ENCODE measurements at regions not wholly inside any gene's neighbourhood (a gene's known extent, or its start where the extent isn't known, plus 50 kb on each side); places are given as distances from the start of the nearest gene placed in this dataset.
"Not testable (repeated sequence)": the region's sequence is repeated elsewhere in the genome, so short reads cannot be mapped to it uniquely, and the experiment has no call there.

DNA sequence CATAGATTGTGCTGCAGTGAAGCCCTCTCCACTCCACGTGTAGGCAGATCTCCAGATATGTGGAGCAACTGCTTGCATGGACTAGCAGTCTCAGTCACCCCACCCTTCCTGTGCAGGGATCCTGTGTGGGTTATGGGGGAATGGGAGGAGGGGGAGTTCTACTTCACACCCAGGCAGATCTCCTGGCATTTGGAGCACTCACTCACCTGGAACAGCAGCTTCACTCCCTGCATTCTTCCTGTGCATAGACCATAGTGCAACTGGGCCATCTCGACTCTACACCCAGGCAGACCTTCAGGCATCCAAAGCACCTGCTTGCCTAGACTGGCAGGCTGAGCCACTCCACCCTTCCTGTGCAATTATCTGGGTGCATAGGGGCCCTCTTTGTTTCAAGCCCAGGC is 96.0 kb upstream of the PCED1B start:
- DNase-seq (ENCODE audit: low spot score in 2 of 2) (no peak), ATAC-seq (replicated peaks; ENCODE audit: extremely low read depth, poor library complexity, severe bottlenecking) (no peak)
- Mint-ChIP-seq H3K4me3 (no peak overlapping the region), H3K9me3 (peaks cover 5% of the 10 kb centered on the region), H3K4me1 (peaks cover 5% of the 10 kb centered on the region), H3K27ac (ENCODE audit: low read depth) (no peak overlapping the region), H3K27me3 (peaks cover 75% of the 10 kb centered on the region), H3K36me3 (ENCODE audit: insufficient read depth) (no peaks in the 10 kb centered on the region)

DNA sequence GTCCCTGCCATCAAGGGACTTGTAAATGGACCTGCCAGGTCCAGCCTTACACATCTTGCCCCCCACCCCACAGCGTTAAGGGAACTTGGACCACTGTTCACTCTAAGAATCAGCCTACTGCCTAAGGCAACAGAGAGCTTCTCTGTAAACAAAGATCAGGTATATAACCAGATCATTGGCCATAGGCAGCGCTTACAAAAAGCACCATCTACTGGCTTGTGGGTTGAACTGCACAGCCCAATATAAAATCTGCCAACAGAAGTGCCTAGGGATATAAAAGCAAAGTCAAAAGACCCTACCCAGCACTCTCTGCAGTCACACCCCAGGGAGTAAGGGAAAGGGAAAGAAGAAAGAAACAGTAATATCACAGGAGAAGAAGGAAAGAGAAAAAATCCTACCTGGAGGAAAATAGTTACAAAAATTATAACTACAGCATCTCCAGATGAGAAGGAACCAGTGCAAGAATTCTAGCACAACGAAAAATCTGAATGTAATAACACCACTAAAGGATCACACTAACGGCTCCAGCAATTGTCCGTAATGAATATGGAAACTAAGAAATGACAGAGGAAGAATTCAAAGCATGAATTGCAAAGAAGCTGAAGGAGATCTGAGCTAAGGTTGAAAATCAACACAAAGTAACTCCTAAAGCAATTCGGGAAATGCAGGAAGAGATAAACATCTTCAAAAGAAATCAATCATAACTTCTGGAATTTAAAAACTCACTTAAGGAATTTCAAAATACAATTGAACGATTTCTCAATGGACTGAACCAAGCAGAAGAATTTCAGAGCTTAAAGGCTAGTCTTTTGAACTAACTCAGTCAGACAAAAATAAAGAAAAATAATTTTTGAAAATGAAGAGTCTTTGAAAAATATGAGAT is 95.2 kb upstream of the PCED1B start:
- Mint-ChIP-seq H3K4me3 (no peak overlapping the region), H3K27me3 (peaks cover 78% of the 10 kb centered on the region), H3K4me1 (peaks cover 5% of the 10 kb centered on the region), H3K36me3 (ENCODE audit: insufficient read depth) (no peaks in the 10 kb centered on the region), H3K9me3 (peaks cover 5% of the 10 kb centered on the region), H3K27ac (ENCODE audit: low read depth) (no peak overlapping the region)
- ATAC-seq (replicated peaks; ENCODE audit: extremely low read depth, poor library complexity, severe bottlenecking), result peak; percentile 36
- DNase-seq (ENCODE audit: low spot score in 2 of 2), result peak in 1 of 2 donors; percentile 12

DNA sequence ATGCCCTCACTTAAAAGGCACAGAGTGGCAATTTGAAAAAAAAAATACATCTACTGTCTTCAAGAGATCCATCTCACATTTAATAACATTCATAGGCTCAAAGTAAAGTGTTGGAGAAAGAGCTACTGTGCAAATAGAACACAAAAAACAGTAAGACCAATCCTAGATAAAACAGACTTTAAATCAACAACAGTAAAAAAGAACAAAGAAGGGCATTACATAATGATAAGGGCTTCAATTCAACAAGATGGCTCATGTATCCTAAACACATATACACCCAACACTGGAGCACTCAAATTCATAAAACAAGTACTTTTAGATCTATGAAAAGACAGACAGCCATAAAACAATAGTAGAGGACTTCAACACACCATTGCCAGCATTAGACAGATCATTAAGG is 93.6 kb upstream of the PCED1B start:
- Mint-ChIP-seq H3K27me3 (peaks cover 94% of the 10 kb centered on the region), H3K9me3 (peaks cover 5% of the 10 kb centered on the region), H3K36me3 (ENCODE audit: insufficient read depth) (no peaks in the 10 kb centered on the region), H3K4me1 (peaks cover 5% of the 10 kb centered on the region), H3K4me3 (no peak overlapping the region), H3K27ac (ENCODE audit: low read depth) (no peak overlapping the region)
- ATAC-seq (replicated peaks; ENCODE audit: extremely low read depth, poor library complexity, severe bottlenecking) (no peak), DNase-seq (ENCODE audit: low spot score in 2 of 2) (no peak)

DNA sequence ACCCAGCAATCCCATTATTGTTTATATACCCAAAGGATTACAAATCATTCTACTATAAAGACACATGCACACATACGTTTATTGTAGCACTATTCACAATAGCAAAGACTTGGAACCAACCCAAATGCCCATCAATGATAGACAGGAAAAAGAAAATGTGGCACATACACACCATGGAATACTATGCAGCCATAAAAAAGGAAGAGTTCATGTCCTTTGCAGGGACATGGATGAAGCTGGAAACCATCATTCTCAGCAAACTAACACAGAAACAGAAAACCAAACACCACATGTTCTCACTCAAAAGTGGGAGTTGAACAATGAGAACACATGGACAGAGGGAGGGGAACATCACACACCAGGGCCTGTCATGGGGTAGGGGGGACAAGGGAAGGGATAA is 91.3 kb upstream of the PCED1B start:
- H3K36me3 Mint-ChIP-seq (ENCODE audit: insufficient read depth); H3K9me3 Mint-ChIP-seq; H3K4me1 Mint-ChIP-seq; H3K4me3 Mint-ChIP-seq; ATAC-seq (replicated peaks; ENCODE audit: extremely low read depth, poor library complexity, severe bottlenecking); DNase-seq (ENCODE audit: low spot score in 2 of 2); H3K27ac Mint-ChIP-seq (ENCODE audit: low read depth): not testable (repeated sequence)
- H3K27me3 Mint-ChIP-seq, result peaks cover 88% of the 10 kb centered on the region

DNA sequence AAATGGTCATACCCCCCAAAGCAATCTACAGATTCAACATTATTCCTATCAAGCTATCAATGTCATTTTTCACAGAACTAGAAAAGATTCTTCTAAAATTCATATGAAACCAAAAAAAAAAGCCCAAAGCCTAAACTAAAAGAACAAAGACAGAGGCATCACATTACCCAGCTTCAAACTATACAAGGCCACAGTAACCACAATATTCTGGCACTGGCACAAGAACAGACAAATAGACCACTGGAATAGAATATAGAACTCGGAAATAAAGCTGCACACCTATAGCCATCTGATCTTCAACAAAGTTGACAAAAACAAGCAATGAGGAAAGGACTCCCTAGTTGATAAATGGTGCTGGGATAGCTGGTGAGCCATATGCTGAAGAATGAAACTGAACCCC is 89.2 kb upstream of the PCED1B start:
- H3K27me3 Mint-ChIP-seq, result peaks cover 92% of the 10 kb centered on the region
- H3K36me3 Mint-ChIP-seq (ENCODE audit: insufficient read depth), result no peaks in the 10 kb centered on the region
- DNase-seq (ENCODE audit: low spot score in 2 of 2), result no peak
- ATAC-seq (replicated peaks; ENCODE audit: extremely low read depth, poor library complexity, severe bottlenecking), result no peak
- H3K4me1 Mint-ChIP-seq, result no peaks in the 10 kb centered on the region
- no peak overlapping the region for H3K27ac Mint-ChIP-seq (ENCODE audit: low read depth)
- H3K9me3 Mint-ChIP-seq, result peaks cover 5% of the 10 kb centered on the region
- no peak overlapping the region for H3K4me3 Mint-ChIP-seq

DNA sequence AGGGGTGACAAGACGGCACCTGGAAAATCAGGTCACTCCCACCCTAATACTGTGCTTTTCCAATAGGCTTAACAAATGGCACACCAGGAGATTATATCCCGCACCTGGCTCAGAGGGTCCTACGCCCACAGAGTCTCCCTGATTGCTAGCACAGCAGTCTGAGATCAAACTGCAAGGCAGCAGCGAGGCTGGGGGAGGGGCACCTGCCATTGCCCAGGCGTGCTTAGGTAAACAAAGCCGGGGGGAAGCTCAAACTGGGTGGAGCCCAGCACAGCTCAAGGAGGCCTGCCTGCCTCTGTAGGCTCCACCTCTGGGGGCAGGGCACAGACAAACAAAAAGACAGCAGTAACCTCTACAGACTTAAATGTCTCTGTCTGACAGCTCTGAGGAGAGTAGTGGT is 87.4 kb upstream of the PCED1B start:
- not testable (repeated sequence) for H3K9me3 Mint-ChIP-seq; H3K4me1 Mint-ChIP-seq; H3K27ac Mint-ChIP-seq (ENCODE audit: low read depth); DNase-seq (ENCODE audit: low spot score in 2 of 2); H3K4me3 Mint-ChIP-seq; ATAC-seq (replicated peaks; ENCODE audit: extremely low read depth, poor library complexity, severe bottlenecking); H3K36me3 Mint-ChIP-seq (ENCODE audit: insufficient read depth)
- H3K27me3 Mint-ChIP-seq, result peaks cover 74% of the 10 kb centered on the region

DNA sequence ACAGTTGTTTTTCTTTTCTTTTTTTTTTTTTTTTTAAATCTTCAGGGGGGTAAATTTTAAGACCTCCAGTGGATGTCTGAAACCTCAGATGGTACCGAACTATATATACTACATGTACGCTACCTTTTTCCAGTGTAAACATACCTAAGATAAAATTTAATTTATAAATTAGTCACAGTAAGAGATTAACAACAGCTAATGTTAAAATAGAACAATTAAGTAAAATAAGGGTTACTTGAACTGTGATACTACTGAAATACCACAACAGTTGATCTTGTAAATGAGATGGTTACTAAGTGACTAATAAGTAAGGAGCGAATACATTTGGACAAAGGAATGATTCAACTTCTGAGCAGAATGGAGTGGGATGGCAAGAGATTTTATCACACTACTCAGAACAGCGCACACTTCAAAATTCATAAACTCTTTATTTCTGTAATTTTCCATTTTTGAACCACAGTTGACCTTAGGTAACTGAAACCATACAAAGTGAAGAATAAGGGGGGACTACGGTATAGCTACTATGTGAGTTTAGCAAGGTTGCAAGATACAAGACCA is 80.5 kb upstream of the PCED1B start:
- no peak for DNase-seq (ENCODE audit: low spot score in 2 of 2)
- no peak overlapping the region for H3K27ac Mint-ChIP-seq (ENCODE audit: low read depth)
- H3K27me3 Mint-ChIP-seq, result peaks cover 42% of the 10 kb centered on the region

DNA sequence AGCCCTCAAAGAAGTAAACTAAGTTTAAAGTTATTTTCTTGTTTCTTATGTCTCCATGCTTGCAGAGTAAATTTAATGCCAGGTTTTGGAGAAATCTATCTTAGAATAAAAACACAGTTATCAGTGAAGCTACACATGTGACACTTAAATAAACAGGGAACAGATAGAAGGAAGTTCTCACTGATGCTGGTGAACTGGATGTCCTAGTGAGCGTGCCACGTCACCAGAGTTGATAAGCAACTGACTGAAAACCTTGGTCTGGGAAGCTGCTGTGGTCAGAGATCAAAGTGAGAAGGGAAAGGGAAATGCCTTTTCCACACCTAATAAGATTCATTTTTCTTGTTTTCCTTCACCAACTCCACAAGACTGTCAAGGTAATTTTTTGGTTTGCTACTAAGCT is 74.8 kb upstream of the PCED1B start:
- no peak overlapping the region for H3K4me3 Mint-ChIP-seq
- no peaks in the 10 kb centered on the region for H3K4me1 Mint-ChIP-seq
- no peak overlapping the region for H3K27ac Mint-ChIP-seq (ENCODE audit: low read depth)
- H3K36me3 Mint-ChIP-seq (ENCODE audit: insufficient read depth), result no peaks in the 10 kb centered on the region
- DNase-seq (ENCODE audit: low spot score in 2 of 2) (no peak), ATAC-seq (replicated peaks; ENCODE audit: extremely low read depth, poor library complexity, severe bottlenecking) (no peak)
- no peaks in the 10 kb centered on the region for H3K9me3 Mint-ChIP-seq
- H3K27me3 Mint-ChIP-seq, result peaks cover 67% of the 10 kb centered on the region

More for the DNA sequence above, 80.5 kb upstream of the PCED1B start:
- Mint-ChIP-seq H3K9me3 (no peaks in the 10 kb centered on the region), H3K4me1 (no peaks in the 10 kb centered on the region), H3K4me3 (no peak overlapping the region), H3K36me3 (ENCODE audit: insufficient read depth) (no peaks in the 10 kb centered on the region)
- ATAC-seq (replicated peaks; ENCODE audit: extremely low read depth, poor library complexity, severe bottlenecking), result no peak

DNA sequence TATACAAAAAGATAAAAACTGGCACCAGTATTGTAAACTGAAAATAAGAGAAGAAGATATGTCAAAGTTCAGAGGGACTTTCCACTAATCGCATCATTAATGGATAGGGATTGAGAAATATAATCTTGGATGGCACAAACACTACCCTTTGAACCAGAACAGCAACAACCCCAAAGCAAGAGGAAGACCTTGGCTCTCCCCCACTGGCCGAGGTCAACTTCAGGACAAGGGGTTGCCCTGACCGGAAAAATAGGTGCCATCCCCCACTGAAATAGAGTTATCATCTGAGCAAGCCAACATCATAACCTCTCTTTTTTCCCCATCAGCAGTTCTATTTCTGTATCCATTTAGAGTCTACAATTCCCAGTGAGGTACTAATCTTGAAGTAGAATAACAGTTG is 72.4 kb upstream of the PCED1B start:
- ATAC-seq (replicated peaks; ENCODE audit: extremely low read depth, poor library complexity, severe bottlenecking) (no peak), DNase-seq (ENCODE audit: low spot score in 2 of 2) (no peak)
- H3K27ac Mint-ChIP-seq (ENCODE audit: low read depth), result no peak overlapping the region
- H3K36me3 Mint-ChIP-seq (ENCODE audit: insufficient read depth), result no peaks in the 10 kb centered on the region
- peaks cover 59% of the 10 kb centered on the region for H3K27me3 Mint-ChIP-seq
- H3K9me3 Mint-ChIP-seq, result no peaks in the 10 kb centered on the region
- H3K4me1 Mint-ChIP-seq, result no peaks in the 10 kb centered on the region
- no peak overlapping the region for H3K4me3 Mint-ChIP-seq

DNA sequence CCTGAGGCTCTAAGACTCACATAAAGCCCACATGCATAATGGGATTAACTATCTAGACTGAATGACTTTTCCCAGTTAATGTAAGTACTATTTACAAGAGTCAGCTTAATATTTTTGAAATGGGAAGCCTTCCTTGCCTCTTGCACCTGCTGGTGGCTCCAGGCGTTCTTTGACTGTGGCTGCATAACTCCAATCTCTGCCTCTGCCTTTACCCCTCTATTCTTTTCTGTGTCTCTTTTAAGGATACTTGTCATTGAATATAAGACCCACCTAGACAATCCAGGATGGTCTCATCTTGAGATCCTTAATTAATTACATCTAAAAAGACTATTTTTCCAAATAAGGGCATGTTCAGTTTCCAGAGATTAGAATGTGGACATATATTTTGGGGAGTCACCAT is 66.9 kb upstream of the PCED1B start:
- no peaks in the 10 kb centered on the region for H3K9me3 Mint-ChIP-seq
- H3K27me3 Mint-ChIP-seq, result peaks cover 58% of the 10 kb centered on the region
- no peak for DNase-seq (ENCODE audit: low spot score in 2 of 2)
- no peak overlapping the region for H3K4me3 Mint-ChIP-seq
- H3K36me3 Mint-ChIP-seq (ENCODE audit: insufficient read depth), result no peaks in the 10 kb centered on the region
- no peak for ATAC-seq (replicated peaks; ENCODE audit: extremely low read depth, poor library complexity, severe bottlenecking)
- H3K27ac Mint-ChIP-seq (ENCODE audit: low read depth), result no peak overlapping the region
- H3K4me1 Mint-ChIP-seq, result no peaks in the 10 kb centered on the region

DNA sequence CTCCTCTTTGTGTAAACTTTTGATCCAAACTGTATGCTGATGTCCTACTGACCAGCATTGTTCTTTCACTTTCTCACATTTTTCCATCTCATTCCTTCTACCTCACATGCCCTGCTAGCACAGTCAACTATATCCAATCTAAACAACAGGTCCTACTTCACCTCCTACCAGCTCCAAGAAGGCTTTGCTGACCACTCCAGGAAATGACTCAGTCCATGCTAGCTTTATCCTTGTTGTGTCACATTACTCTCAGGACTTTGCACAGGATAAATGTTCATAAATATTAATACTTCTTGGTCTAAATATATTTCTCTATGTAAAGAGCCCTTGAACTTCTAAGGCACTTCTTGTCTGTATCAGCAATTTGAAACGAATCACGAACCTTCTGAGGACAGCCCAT is 64.9 kb upstream of the PCED1B start:
- H3K4me1 Mint-ChIP-seq, result no peaks in the 10 kb centered on the region
- DNase-seq (ENCODE audit: low spot score in 2 of 2), result no peak
- peaks cover 62% of the 10 kb centered on the region for H3K27me3 Mint-ChIP-seq
- H3K4me3 Mint-ChIP-seq, result no peak overlapping the region
- no peaks in the 10 kb centered on the region for H3K9me3 Mint-ChIP-seq
- H3K36me3 Mint-ChIP-seq (ENCODE audit: insufficient read depth), result no peaks in the 10 kb centered on the region
- ATAC-seq (replicated peaks; ENCODE audit: extremely low read depth, poor library complexity, severe bottlenecking), result no peak
- no peak overlapping the region for H3K27ac Mint-ChIP-seq (ENCODE audit: low read depth)

DNA sequence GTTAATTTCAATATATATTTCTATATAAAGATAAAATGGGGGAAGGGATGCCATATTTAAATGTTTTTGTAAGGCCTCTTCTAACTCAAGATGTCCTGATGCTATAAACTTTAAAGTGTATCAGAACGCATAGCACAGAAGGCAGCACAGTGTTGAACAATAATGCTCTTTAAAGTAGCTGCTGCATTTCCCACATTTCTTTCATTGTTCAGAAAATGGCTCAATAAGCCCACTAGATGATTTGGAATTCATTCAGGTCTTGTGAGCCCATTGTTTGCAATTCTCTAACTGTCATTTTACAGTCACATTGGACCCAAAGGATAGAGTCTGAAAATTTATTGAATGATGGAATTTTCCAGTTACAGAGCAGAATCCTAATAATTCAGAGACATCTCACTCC is 64.0 kb upstream of the PCED1B start:
- Mint-ChIP-seq H3K27ac (ENCODE audit: low read depth) (no peak overlapping the region), H3K4me3 (no peak overlapping the region), H3K4me1 (no peaks in the 10 kb centered on the region), H3K9me3 (no peaks in the 10 kb centered on the region), H3K27me3 (peaks cover 62% of the 10 kb centered on the region), H3K36me3 (ENCODE audit: insufficient read depth) (no peaks in the 10 kb centered on the region)
- ATAC-seq (replicated peaks; ENCODE audit: extremely low read depth, poor library complexity, severe bottlenecking) (no peak), DNase-seq (ENCODE audit: low spot score in 2 of 2) (no peak)

DNA sequence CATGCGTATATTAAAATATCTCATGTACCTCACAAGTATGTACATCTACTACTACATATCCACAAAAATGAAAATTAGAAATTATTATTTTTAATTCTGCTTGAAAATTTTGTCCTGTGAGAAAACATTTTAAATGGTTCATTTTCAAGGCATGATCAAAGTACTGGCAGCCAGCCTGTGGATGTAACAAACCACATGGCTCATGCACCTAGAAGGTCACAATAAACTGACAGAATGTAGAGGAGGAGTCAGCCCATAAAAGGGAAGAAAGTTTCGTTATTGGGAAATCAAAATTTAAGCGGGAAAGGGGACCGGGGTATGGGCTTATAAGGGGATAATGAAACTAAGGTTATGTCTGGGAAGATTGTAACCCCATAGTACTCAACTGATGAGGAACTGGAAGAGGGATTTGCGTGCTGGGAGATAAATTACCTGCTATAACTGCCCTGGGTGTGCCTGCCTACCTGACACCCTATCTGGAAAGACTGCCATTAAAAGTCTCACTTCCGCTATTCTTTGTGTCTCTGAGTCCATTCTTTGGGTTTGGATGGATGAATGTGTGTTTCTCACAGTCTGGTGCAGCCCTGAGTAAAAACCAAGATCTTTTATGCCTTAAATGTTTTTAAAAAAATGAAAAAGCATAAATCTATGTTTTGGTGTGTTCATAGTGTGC is 62.2 kb upstream of the PCED1B start:
- ATAC-seq (replicated peaks; ENCODE audit: extremely low read depth, poor library complexity, severe bottlenecking) (no peak), DNase-seq (ENCODE audit: low spot score in 2 of 2) (no peak)
- Mint-ChIP-seq H3K4me1 (no peaks in the 10 kb centered on the region), H3K9me3 (no peaks in the 10 kb centered on the region), H3K27me3 (peaks cover 71% of the 10 kb centered on the region), H3K4me3 (no peak overlapping the region), H3K36me3 (ENCODE audit: insufficient read depth) (no peaks in the 10 kb centered on the region), H3K27ac (ENCODE audit: low read depth) (no peak overlapping the region)

Measured in central memory CD8-positive, alpha-beta T cell (primary cell).